Activated effector memory CD4-positive, alpha-beta T cell treated with Interleukin-2 at 50 U/mL for 16 hours (primary cell): ENCODE measurements at regions not wholly inside any gene's neighbourhood (a gene's known extent, or its start where the extent isn't known, plus 50 kb on each side); places are given as distances from the start of the nearest gene placed in this dataset.

Experiments
- DNase-seq: peaks from one replicate; pipeline ENCODE4 v3.0.0-alpha.2; 2020

GRCh38 chr20:51917886-51918535 lies 115.7 kb upstream of the SALL4 start:
- DNase-seq, result no peak

GRCh38 chr20:51916244-51916643 lies 113.9 kb upstream of the SALL4 start:
- no peak for DNase-seq

GRCh38 chr20:51914758-51915157 lies 112.4 kb upstream of the SALL4 start:
- no peak for DNase-seq

- no peak for DNase-seq
Measured at GRCh38 chr20:51910321-51911050, 108.2 kb upstream of the SALL4 start.

GRCh38 chr20:51906679-51907078 lies 104.4 kb upstream of the SALL4 start:
- no peak for DNase-seq

- no peak for DNase-seq
Measured at GRCh38 chr20:51906049-51906448, 103.7 kb upstream of the SALL4 start.

- no peak for DNase-seq
Measured at GRCh38 chr20:51902933-51903332, 100.6 kb upstream of the SALL4 start.

- DNase-seq, result no peak
Measured at GRCh38 chr20:51900443-51900842, 98.1 kb upstream of the SALL4 start.

- DNase-seq, result no peak
Measured at GRCh38 chr20:51899674-51900073, 97.4 kb upstream of the SALL4 start.

- DNase-seq, result no peak
Measured at GRCh38 chr20:51898788-51899187, 96.5 kb upstream of the SALL4 start.

GRCh38 chr20:51894619-51895018 lies 92.3 kb upstream of the SALL4 start:
- no peak for DNase-seq

- DNase-seq, result no peak
Measured at GRCh38 chr20:51894201-51894600, 91.9 kb upstream of the SALL4 start.

GRCh38 chr20:51893723-51894122 lies 91.4 kb upstream of the SALL4 start:
- no peak for DNase-seq

- no peak for DNase-seq
Measured at GRCh38 chr20:51890003-51890402, 87.7 kb upstream of the SALL4 start.

GRCh38 chr20:51889466-51889865 lies 87.1 kb upstream of the SALL4 start:
- no peak for DNase-seq

GRCh38 chr20:51888291-51888690 lies 86.0 kb upstream of the SALL4 start:
- no peak for DNase-seq

GRCh38 chr20:51886891-51887608 lies 84.7 kb upstream of the SALL4 start:
- no peak for DNase-seq

- DNase-seq, result no peak
Measured at GRCh38 chr20:51886341-51886740, 84.0 kb upstream of the SALL4 start.

- DNase-seq, result no peak
Measured at GRCh38 chr20:51884561-51884960, 82.2 kb upstream of the SALL4 start.

- DNase-seq, result no peak
Measured at GRCh38 chr20:51880188-51880587, 77.9 kb upstream of the SALL4 start.

- DNase-seq, result no peak
Measured at GRCh38 chr20:51876313-51876940, 74.1 kb upstream of the SALL4 start.

GRCh38 chr20:51873652-51874051 lies 71.3 kb upstream of the SALL4 start:
- no peak for DNase-seq

- no peak for DNase-seq
Measured at GRCh38 chr20:51871943-51872342, 69.6 kb upstream of the SALL4 start.

GRCh38 chr20:51869002-51869401 lies 66.7 kb upstream of the SALL4 start:
- DNase-seq, result no peak
